ENCODE measurements at regions not wholly inside any gene's neighbourhood (a gene's known extent, or its start where the extent isn't known, plus 50 kb on each side); places are given as distances from the start of the nearest gene placed in this dataset.

DNA sequence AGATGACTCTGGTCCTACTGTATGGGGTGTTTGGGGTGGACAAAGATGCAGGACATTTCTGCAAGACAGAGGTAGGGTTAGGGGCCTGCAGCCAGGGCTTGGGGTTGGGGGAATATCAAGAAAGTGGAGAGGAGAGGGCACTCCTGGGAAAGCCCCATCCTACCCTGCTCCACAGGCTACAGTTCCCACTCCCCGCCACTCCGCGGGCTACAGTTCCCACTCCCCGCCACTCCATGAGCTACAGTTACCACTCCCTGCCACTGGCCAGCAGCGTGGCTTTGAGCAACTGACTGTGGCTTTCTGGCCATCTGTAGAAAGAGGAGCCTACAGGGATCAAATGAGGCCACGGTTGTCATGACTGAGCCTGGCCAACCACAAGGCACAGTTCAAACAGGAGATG, 93.8 kb upstream of the GRIK3 start:
- Histone ChIP-seq H3K4me1 (no peaks in the 10 kb centered on the region), H3K27me3 (ENCODE audit: low read depth) (peaks cover 82% of the 10 kb centered on the region), H3K27ac (replicated peaks) (no peak overlapping the region), H3K9me3 (replicated peaks) (peaks cover under 1% of the 10 kb centered on the region), H3K36me3 (no peaks in the 10 kb centered on the region), H3K4me3 (no peak overlapping the region)
- DNase-seq: no peak
- TF ChIP-seq, protein P1, sequence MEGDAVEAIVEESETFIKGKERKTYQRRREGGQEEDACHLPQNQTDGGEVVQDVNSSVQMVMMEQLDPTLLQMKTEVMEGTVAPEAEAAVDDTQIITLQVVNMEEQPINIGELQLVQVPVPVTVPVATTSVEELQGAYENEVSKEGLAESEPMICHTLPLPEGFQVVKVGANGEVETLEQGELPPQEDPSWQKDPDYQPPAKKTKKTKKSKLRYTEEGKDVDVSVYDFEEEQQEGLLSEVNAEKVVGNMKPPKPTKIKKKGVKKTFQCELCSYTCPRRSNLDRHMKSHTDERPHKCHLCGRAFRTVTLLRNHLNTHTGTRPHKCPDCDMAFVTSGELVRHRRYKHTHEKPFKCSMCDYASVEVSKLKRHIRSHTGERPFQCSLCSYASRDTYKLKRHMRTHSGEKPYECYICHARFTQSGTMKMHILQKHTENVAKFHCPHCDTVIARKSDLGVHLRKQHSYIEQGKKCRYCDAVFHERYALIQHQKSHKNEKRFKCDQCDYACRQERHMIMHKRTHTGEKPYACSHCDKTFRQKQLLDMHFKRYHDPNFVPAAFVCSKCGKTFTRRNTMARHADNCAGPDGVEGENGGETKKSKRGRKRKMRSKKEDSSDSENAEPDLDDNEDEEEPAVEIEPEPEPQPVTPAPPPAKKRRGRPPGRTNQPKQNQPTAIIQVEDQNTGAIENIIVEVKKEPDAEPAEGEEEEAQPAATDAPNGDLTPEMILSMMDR (IDR thresholded peaks at IDR 0.05; ENCODE audit: borderline replicate concordance): no peak
- intact Hi-C loops (cut with micrococcal nuclease): no loop called here

DNA sequence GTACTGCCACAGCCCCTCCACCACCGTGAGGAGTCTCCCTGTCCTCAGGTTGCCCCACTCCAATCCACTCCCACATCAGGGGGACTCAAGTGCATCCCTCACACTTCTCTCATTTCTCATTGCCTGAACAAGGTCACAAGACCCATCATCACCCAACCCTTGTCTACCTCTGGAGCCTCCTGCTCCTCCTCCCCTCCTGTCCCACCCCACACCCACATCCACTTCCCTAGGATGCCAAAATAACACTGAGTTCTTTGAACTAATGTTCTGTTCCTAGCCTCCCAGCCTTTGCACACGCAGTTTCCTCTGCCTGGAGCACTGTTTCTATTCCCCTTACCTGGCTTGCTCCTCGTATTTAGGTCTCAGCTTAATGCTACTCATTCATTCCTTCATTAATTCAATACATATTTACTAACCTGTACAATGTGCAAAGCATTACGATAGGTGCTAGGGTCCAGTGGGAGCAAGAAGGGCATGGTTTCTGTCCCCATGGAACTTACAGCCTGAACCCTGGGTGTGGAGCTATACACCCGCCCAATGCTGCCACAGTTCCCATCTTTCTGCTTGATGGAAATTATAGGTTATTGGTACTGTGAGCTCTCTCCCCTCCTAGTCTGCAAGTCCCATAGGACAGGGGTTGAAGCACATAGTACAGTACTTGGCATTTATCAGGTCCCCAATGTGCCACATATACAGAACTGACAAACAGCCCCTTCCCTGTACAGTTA, 96.1 kb upstream of the GRIK3 start:
- intact Hi-C loops (cut with micrococcal nuclease): no loop called here
- H3K27me3 ChIP-seq (ENCODE audit: low read depth): peaks cover 100% of the 10 kb centered on the region

DNA sequence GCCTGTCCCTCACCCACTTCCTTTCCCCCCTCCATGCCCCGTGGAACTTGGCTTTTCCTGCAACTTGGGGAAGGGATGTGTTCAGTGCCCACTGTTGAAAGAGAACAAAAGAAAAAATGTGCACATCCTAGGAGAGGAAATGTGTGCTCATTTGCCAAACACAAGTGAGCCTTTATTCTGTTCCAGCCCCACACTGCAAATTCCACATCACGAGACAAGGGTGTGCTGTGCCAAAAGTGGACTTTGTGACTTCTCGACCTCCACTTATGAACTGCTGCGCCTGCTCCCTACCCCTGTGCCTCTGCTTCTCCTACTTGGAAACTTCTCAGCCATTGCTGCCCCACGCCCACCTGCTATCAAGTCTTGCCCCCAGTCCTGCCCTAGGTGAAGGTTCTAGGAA, 97.0 kb upstream of the GRIK3 start:
- TF ChIP-seq, protein P1 (IDR thresholded peaks at IDR 0.05; ENCODE audit: borderline replicate concordance): no peak
- H3K4me3 ChIP-seq: no peak overlapping the region
- H3K4me1 ChIP-seq: no peaks in the 10 kb centered on the region
- H3K36me3 ChIP-seq: no peaks in the 10 kb centered on the region
- no peak for DNase-seq
- peaks cover 100% of the 10 kb centered on the region for H3K27me3 ChIP-seq (ENCODE audit: low read depth)
- intact Hi-C loops (cut with micrococcal nuclease): no loop called here
- H3K27ac ChIP-seq (replicated peaks): no peak overlapping the region
- no peaks in the 10 kb centered on the region for H3K9me3 ChIP-seq (replicated peaks)

More for the DNA sequence above, 96.1 kb upstream of the GRIK3 start:
- no peaks in the 10 kb centered on the region for H3K36me3 ChIP-seq
- H3K27ac ChIP-seq (replicated peaks): no peak overlapping the region
- TF ChIP-seq, protein P1 (IDR thresholded peaks at IDR 0.05; ENCODE audit: borderline replicate concordance): no peak
- H3K4me3 ChIP-seq: no peak overlapping the region
- no peaks in the 10 kb centered on the region for H3K4me1 ChIP-seq
- DNase-seq: no peak
- H3K9me3 ChIP-seq (replicated peaks): no peaks in the 10 kb centered on the region

- Histone ChIP-seq H3K36me3 (no peaks in the 10 kb centered on the region), H3K27ac (replicated peaks) (no peak overlapping the region), H3K4me1 (no peaks in the 10 kb centered on the region), H3K27me3 (ENCODE audit: low read depth) (peaks cover 98% of the 10 kb centered on the region), H3K9me3 (replicated peaks) (no peaks in the 10 kb centered on the region), H3K4me3 (no peak overlapping the region)
- DNase-seq: no peak
- intact Hi-C loops (cut with micrococcal nuclease): no loop called here
- TF ChIP-seq, protein P1 (IDR thresholded peaks at IDR 0.05; ENCODE audit: borderline replicate concordance): no peak
These were observed 99.2 kb upstream of the GRIK3 start for GRCh38 chr1:37133276-37134145.

GRCh38 chr1:37134599-37134998, 100.3 kb upstream of the GRIK3 start:
- TF ChIP-seq, protein P1 (IDR thresholded peaks at IDR 0.05; ENCODE audit: borderline replicate concordance): no peak
- Histone ChIP-seq H3K9me3 (replicated peaks) (no peaks in the 10 kb centered on the region), H3K27ac (replicated peaks) (no peak overlapping the region), H3K4me1 (no peaks in the 10 kb centered on the region), H3K27me3 (ENCODE audit: low read depth) (peaks cover 91% of the 10 kb centered on the region), H3K4me3 (no peak overlapping the region), H3K36me3 (no peaks in the 10 kb centered on the region)
- intact Hi-C loops (cut with micrococcal nuclease): no loop called here
- no peak for DNase-seq
